Pancreas (tissue), 10 donors: ENCODE measurements at regions not wholly inside any gene's neighbourhood (a gene's known extent, or its start where the extent isn't known, plus 50 kb on each side); places are given as distances from the start of the nearest gene placed in this dataset.
A peak's percentile ranks its signal among the peaks of the same experiment; 100 is the strongest.
"Not testable (repeated sequence)": the region's sequence is repeated elsewhere in the genome, so short reads cannot be mapped to it uniquely, and the experiment has no call there.

Source experiments
- ATAC-seq, 4 donors: fragments of 200-7000 bp; cut with Tn5 transposase; one replicate each; pipeline versions ENCODE4 v1.8.0 to v1.9.1; 2020; ENCODE audit warnings: mild to moderate bottlenecking in 4 of 4, moderate library complexity in 4 of 4
- DNase-seq, 6 donors: peaks; one replicate each; pipeline ENCODE4 v3.0.0-alpha.2; 2020
- FAIRE-seq: peaks from 2 replicates; lab custom pipeline; 2012; peaks lifted over from hg19 to GRCh38; lab: Jason Lieb, UNC
- H3K27ac ChIP-seq, 4 donors: fragments of 200-600 bp; sonication (generic); 1 replicate in 3 of 4; 2 replicates in 1 of 4; pipeline versions ENCODE4 v1.5.0 to v1.8.0; 2020
- H3K27me3 ChIP-seq, 4 donors: fragments of 200-600 bp; one replicate each; pipeline ENCODE4 v1.8.0; 2021
- H3K36me3 ChIP-seq, 3 donors: fragments of 200-600 bp; sonication (generic) in 1 of 3; one replicate each; pipeline versions ENCODE4 v1.5.0 to v1.8.0; 2020 to 2021
- H3K4me1 ChIP-seq, 3 donors: fragments of 200-600 bp; one replicate each; pipeline ENCODE4 v1.8.0; 2021
- H3K4me3 ChIP-seq, 4 donors: fragments of 200-600 bp; sonication (generic) in 2 of 4; one replicate each; pipeline versions ENCODE4 v1.5.0 to v1.8.0; 2020 to 2021
- H3K9me3 ChIP-seq, 4 donors: fragments of 200-600 bp; one replicate each; pipeline ENCODE4 v1.8.0; 2021
- WGBS, 2 donors: extraction: QIAGEN DNeasy Blood & Tissue Kit; methylation state at CpG; one replicate each; pipeline ENCODE4 v1.1.7; 2013; 5-methylcytosine and 5-hydroxymethylcytosine counted together
- intact Hi-C, 3 donors: fragments of 100-400 bp; cut with DNase I; formaldehyde crosslinking; loops; one replicate each; pipeline versions ENCODE4 v1.11.1 to v1.14.2; 2022
- TF ChIP-seq, protein P1 (sequence below), 4 donors: fragments of 200-600 bp; sonication (generic) in 3 of 4; IDR thresholded peaks; one replicate each; pipeline versions ENCODE4 v1.5.0 to v1.8.0; 2021; ENCODE audit warnings: antibody characterized with exemption in 4 of 4
- donor health status: healthy with polysubstance abuse.
- donor health status: DM: no; HTN: no; CAD: no; lungs with moderate emphysema.
- donor health status: DM: no; HTN: no; CAD: no.
- donor health status: control.
- donor health status: control.
- donor health status: Bipolar disorder and iron deficiency.
- donor health status: DM: yes; HTN: yes; CAD: no.
- donor health status: DM: no; HTN: no; CAD: no.
- donor health status: DM: no; HTN: no; CAD: no.
- donor health status: DM: yes; HTN: yes; CAD: no.

DNA sequence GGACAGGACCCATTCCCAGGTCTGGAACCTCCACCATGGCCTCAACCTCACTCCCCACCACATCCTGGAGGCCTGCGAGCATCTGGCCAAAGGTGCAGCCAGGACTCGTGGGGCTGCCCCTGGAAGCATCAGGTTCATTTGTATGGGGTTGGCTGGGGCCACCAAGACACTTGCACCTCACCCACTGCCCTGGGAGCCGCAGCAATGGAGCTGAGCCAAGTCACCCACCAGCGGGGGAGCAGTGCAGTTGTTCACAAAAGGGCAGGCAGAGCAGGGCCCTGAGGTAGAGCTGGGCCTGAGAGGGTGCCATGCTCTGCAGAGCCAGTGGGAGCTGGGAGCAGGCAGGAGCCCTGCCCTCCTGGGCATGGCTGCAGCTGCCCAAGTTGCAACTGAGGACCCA lies 163.5 kb downstream of the FAM47A start:
- no peak overlapping the region for H3K4me3 ChIP-seq
- ATAC-seq (no peak), FAIRE-seq (no peak), DNase-seq (peak in 2 of 6 donors; percentile 35 to 49)
- TF ChIP-seq, protein P1, sequence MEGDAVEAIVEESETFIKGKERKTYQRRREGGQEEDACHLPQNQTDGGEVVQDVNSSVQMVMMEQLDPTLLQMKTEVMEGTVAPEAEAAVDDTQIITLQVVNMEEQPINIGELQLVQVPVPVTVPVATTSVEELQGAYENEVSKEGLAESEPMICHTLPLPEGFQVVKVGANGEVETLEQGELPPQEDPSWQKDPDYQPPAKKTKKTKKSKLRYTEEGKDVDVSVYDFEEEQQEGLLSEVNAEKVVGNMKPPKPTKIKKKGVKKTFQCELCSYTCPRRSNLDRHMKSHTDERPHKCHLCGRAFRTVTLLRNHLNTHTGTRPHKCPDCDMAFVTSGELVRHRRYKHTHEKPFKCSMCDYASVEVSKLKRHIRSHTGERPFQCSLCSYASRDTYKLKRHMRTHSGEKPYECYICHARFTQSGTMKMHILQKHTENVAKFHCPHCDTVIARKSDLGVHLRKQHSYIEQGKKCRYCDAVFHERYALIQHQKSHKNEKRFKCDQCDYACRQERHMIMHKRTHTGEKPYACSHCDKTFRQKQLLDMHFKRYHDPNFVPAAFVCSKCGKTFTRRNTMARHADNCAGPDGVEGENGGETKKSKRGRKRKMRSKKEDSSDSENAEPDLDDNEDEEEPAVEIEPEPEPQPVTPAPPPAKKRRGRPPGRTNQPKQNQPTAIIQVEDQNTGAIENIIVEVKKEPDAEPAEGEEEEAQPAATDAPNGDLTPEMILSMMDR (IDR thresholded peaks at IDR 0.05): no peak
- no peaks in the 10 kb centered on the region for H3K4me1 ChIP-seq
- peaks cover 0 to 3% (median 0%) of the 10 kb centered on the region in 4 donors for H3K27me3 ChIP-seq
- intact Hi-C loops: no loop called here
- 52 to 54% methylated on average over 4 of the region's 4 CpGs for WGBS, 2 donors
- H3K27ac ChIP-seq: no peak overlapping the region
- H3K36me3 ChIP-seq: no peaks in the 10 kb centered on the region
- no peaks in the 10 kb centered on the region for H3K9me3 ChIP-seq

DNA sequence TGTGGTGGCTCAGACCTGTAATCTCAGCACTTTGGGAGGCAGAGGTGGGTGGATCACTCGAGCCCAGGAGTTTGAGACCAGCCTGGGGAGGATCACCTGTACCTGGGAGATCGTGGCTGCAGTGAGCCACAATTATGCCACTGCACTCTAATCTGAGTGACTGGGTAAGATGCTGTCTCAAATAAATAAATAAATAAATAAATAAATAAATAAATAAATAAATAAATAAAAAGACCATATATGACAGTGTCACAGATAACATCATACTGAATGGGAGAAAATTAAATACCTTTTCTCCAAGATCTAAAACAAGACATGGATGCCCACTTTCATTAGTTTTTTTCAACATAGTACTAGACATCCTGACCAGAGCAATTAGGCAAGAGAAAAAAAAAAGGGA lies 182.8 kb downstream of the FAM47A start:
- Histone ChIP-seq H3K27ac (no peak overlapping the region), H3K36me3 (no peaks in the 10 kb centered on the region), H3K9me3 (no peaks in the 10 kb centered on the region), H3K4me3 (no peak overlapping the region), H3K4me1 (no peaks in the 10 kb centered on the region), H3K27me3 (no peaks in the 10 kb centered on the region)
- ATAC-seq: no peak
- TF ChIP-seq, protein P1 (IDR thresholded peaks at IDR 0.05): no peak
- DNase-seq: no peak
- WGBS, 2 donors: 27 to 67% methylated on average over 2 of the region's 2 CpGs
- intact Hi-C loops: no loop called here
- FAIRE-seq: peak; percentile 43

DNA sequence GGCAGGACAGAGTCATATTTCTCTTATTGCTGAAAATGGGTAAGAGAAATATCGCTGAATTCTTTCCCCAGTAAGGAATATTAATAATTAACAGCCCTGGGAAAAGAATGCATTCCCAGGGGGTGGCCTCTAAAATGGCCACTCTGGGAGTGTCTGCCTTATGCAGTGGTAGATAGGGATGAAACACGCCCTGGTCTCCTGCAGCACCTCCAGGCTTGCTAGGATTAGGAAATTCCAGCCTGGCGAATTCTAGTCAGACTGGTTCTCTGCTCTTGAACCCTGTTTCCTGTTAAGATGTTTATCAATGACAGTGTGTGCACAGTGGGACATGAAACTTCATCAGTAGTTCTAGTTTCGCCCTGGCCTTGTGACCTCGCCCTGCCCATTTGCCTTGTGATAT lies 205.9 kb downstream of the FAM47A start:
- H3K36me3 ChIP-seq, FAIRE-seq, H3K4me1 ChIP-seq, H3K9me3 ChIP-seq, H3K27me3 ChIP-seq, H3K27ac ChIP-seq, H3K4me3 ChIP-seq, ATAC-seq, DNase-seq, intact Hi-C loops: not testable (repeated sequence)
- 56 to 74% methylated on average over 5 of the region's 5 CpGs for WGBS, 2 donors

DNA sequence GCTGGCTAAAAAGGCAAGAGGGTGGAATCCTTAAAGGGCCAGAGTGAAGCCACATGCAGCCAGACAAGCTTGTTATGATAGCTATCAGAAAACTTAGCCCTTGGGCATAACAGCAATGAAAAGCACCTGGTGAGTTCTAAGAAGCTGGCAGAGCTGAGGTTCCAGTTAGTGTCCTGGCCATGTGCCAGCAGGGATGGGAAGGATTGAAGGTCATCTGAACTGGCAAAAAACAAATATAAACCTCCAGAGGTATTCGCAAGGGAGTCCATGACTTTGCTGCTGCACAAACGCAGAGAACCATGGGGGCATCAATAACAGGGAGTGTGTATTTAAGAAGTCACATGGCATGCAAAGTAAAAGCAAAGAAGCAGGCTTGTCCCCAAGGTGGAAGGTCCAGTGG lies 208.9 kb downstream of the FAM47A start:
- H3K27me3 ChIP-seq: no peaks in the 10 kb centered on the region
- H3K9me3 ChIP-seq: no peaks in the 10 kb centered on the region
- no peaks in the 10 kb centered on the region for H3K4me1 ChIP-seq
- H3K4me3 ChIP-seq: no peak overlapping the region
- no peaks in the 10 kb centered on the region for H3K36me3 ChIP-seq
- H3K27ac ChIP-seq: no peak overlapping the region
- ATAC-seq (no peak), FAIRE-seq (no peak), DNase-seq (no peak)
- TF ChIP-seq, protein P1 (IDR thresholded peaks at IDR 0.05): no peak
- intact Hi-C loops: no loop called here
- WGBS, 2 donors: 21 to 36% methylated on average over 2 of the region's 2 CpGs

DNA sequence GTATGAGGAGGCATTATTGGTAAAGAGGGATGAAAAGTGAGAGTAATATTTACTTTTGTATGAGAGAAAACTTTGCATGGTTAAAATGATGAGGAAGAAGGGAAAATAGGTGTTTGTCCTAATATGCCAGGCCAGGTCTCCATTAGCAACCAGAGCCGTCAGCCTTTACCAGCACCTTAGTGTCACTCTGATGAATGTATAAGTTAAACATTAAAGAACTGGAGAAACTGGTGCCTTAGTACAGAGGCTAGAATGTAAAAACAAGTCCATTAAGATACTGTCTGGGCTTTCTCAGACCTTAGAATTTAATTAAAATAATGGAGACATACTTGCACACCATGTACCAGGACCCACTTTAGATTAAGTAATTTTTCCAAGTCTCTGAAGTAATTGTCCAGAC lies 222.3 kb downstream of the FAM47A start:
- no peak for DNase-seq
- ATAC-seq: no peak
- TF ChIP-seq, protein P1 (IDR thresholded peaks at IDR 0.05): no peak
- H3K9me3 ChIP-seq: no peaks in the 10 kb centered on the region
- H3K36me3 ChIP-seq: no peaks in the 10 kb centered on the region
- no peak for FAIRE-seq
- no peak overlapping the region for H3K27ac ChIP-seq
- no peak overlapping the region for H3K4me3 ChIP-seq
- H3K27me3 ChIP-seq: peaks cover 0 to 2% (median 0%) of the 10 kb centered on the region in 4 donors
- intact Hi-C loops: no loop called here
- WGBS, 2 donors: 8% methylated on average over 1 of the region's 1 CpG
- no peaks in the 10 kb centered on the region for H3K4me1 ChIP-seq
